Right lobe of liver (tissue), 4 donors: ENCODE measurements at regions not wholly inside any gene's neighbourhood (a gene's known extent, or its start where the extent isn't known, plus 50 kb on each side); places are given as distances from the start of the nearest gene placed in this dataset.

Experiments used
- CTCF ChIP-seq, 4 donors: fragments of 200-600 bp in 3 of 4; fragments of 450-650 bp in 1 of 4; IDR thresholded peaks; one replicate each; pipeline versions ENCODE4 v1.5.1 to v1.8.0; 2016 to 2022; ENCODE audit warnings: antibody characterized with exemption in 4 of 4, mild to moderate bottlenecking in 2 of 4
- POLR2A ChIP-seq: fragments of 450-650 bp; IDR thresholded peaks from one replicate; pipeline ENCODE4 v1.6.1; 2017; ENCODE audit warnings: antibody characterized with exemption, mild to moderate bottlenecking
- donor health status: DM: no; HTN: no; CAD: no.
- donor health status: DM: no; HTN: no; CAD: no.
- donor health status: DM: no; HTN: yes; CAD: no.

GRCh38 chr3:166593776-166594175, 756.6 kb upstream of the BCHE start:
- TF ChIP-seq CTCF (IDR thresholded peaks at IDR 0.05) (no peak), POLR2A (no peak)
